ENCODE measurements at regions not wholly inside any gene's neighbourhood (a gene's known extent, or its start where the extent isn't known, plus 50 kb on each side); places are given as distances from the start of the nearest gene placed in this dataset.
"Not testable (repeated sequence)": the region's sequence is repeated elsewhere in the genome, so short reads cannot be mapped to it uniquely, and the experiment has no call there.

DNA sequence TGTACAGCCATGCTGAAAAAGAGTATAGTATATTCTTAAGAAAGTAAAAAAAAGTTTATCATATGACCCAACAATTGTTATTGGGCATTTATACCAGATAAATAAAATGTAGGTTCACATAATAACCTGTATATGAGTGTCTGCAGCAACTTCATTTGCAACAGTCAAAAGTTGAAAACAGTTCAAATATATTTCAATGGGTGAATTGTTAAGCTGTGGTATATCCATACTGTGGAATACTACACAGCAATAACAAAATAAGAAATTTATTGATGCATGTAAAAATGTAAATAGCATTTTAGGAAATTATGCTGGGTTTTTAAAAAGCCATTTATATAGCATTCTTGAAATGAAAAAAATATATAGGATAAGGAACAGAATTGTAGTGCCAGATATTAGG, 1420.1 kb upstream of the ACO1 start:
- DNase-seq, result no peak

DNA sequence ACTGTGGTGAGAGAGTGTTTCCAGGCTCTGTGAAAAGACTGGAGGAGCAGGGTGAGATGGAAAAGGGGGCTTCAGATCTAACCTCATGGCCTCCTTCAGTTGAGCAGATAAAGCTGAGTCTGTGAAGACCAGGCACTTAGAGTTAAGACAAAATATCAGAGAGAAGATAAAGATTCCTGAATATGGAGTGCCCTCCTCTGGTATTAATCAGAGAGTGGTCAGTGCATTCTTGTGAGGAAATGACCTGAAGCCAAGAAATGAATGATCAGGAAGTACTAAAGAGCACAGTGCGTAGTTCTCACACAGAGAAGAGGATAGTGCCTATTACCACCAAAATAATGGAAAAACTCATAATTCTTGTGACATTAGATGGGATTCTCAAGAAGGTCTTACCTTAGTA, 1417.0 kb upstream of the ACO1 start:
- no peak for DNase-seq

DNA sequence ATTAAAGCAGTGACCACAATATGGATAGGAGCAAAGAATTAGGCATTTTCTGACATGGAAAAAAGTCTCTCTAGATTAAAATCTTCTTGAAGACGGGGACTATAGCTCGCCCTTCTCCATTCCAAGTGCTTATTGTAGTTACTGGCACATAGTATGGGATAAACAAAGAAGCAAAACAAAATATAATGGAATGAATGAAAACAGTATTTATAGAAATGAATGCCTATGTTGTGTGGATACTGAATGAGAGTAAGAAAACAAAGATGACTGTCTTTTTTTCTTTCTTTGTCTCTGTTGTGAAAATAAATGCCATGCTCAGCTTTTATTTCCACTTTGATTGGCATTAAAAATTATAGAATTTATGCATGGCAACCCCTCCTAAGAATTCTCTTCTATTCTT, 1414.3 kb upstream of the ACO1 start:
- DNase-seq, result no peak

DNA sequence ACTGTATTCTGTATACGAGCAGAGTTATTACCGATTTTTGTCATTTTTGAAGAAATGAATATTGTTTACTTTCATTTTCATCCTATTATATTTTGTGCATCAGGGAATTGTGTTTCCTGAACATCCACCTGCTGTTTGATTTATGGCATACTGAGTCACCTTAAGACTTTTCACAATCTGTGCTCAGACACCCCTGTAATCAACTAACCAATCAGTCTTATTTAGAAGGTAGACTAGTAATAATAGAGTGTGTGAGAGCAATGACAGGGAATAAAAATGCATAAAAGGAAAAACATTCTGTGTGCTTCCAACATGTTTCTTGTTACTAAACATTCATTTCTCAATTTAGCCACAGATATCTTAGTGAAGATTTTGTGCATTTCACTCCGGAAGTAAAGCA, 1413.6 kb upstream of the ACO1 start:
- no peak for DNase-seq

DNA sequence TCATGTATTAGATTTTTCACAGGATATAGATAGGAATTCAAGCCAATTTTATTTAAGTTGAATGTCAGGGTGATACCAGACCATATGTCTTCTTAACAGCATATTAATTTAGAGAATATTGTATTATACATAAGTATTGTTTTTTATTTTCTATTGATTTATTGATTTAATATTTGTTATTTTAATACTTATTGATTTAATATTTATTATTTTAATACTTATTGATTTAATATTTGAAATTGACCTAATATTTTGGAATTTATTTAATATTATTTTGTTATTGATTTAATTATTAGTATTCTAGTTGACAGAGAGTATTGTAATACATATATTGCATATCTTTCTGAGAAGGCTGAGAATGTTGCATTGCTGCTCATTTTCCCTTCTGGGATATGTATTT, 1411.8 kb upstream of the ACO1 start:
- no peak for DNase-seq

DNA sequence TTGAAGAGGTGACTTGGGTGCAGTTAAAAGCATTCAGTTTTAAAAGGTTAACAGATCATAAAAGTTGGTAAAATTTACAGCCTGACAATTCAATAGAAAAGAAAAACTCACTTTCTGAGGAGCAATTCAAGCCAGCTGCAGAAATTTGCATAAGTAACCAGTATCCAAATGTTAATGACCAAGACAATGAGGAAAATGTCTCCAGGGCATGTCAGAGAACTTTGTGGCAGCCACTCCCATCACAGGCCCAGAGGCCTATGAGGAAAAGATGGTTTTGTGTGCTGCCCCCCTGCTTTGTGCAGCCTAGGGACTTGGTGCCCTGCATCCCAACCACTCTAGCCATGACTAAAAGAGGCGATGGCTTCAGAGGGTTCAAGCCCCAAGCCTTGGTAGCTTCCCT, 1406.5 kb upstream of the ACO1 start:
- DNase-seq, result no peak

DNA sequence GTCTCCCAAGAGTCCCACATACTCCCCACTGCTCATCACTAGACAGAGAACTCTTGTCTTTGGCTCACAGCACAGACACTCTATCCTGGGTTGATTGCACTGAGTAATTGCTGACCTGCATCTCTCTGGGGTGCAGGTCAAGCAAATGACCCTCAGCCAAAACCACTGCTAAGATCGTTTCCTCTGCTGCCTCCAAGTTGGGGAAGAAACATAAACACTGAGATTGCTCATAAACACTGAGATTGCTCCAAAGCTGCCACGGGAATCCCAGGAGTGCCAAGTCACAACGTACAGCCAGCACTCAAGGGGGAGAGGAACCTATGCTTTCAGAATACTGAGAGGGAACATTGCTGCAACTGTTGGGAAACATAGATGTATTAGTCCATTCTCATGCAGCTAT, 1402.1 kb upstream of the ACO1 start:
- no peak for DNase-seq

DNA sequence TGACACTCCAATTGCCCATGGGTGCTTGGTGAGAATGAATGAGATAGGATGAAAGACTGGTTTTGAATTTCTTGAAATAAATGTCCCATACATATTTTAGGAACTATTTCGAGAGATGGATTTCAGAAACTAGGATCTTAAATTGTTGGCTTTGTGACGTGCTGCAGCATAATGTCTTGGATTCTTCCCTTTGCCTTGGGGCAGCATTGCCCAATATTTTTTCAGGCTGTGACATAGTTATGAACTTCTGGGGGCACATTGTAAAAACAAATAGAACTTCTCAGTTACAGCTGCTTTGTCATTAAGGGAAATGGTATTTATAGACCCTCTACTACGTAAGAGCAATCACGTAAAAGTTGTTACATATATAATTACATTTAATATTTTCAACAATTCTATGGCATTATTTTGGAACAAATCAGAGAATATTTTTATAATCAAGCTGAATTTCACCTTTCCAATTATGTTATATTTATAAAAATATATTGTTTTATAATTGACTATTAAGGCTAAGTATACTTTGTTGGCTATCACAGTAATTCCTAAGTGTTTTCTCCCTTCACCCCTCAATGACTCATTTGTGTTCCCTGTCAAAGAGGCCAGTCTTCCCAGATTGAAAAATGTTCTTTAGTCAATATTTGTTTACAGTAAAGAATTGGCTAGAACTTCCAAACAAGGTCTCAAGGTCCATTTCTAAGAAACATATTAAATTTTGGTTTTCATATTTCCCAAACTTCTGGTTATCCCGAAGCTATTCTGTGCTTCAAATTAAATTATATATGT, 1388.3 kb upstream of the ACO1 start:
- no peak for DNase-seq

DNA sequence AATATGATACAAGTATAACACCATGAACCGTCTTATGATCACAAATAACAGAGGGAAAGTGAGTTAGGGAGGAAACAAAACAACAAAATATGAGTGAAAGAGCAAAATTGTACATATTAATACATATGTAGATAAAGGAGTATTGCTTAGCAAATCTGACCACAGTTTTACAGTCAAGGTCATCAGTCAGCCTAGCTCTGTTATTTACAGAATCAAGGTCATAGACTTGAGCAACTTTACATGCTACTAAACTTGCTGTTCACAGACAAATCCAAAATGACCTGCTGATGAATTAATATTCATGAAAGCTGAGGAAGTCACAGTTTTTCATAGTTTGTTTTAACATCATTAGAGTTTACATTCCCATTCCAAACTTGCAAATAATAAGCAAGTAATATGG, 1387.7 kb upstream of the ACO1 start:
- DNase-seq, result no peak

DNA sequence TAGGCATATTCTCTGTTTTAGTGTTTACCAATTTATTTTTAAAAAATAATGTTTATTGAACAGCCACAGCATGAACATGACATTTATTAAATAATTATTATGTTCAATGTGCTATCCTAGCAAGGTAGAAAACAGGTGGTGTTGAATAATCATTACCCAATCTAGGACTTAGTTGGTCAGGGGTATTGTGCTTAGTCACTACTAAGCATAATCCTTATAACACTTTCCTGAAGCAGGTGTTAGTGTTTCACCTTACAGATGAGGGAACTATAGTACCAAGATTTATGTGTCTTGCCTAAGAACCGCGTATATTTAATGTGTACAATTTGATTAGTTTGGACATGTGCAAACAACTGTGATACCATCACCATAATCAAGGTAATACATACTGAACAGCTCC, 1387.2 kb upstream of the ACO1 start:
- no peak for DNase-seq

DNA sequence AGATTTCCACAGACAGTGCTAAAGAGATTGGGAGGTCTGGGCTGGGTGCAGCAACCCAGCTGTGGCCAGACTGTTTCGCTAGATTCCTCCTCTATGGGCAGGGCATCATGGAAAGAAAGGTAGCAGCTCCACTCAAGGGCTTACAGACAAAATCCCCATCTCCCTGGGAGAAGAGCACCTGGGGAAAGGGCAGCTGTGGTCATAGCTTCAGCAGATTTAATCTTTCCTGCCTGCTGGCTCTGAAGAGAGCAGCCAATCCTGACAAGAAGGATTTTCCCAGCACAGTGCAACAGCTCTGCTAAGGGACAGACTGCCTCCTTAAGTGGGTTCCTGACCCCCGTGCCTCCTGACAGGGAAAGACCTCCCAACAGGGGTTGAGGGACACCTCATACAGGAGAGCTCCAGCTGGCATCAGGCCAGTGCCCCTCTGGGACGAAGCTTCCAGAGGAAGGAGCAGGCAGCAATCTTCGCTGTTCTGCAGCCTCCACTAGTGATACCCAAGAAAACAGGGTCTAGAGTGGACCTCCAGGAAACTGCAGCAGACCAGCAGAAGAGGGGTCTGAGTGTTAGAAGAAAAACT, 1379.3 kb upstream of the ACO1 start:
- DNase-seq, result no peak

DNA sequence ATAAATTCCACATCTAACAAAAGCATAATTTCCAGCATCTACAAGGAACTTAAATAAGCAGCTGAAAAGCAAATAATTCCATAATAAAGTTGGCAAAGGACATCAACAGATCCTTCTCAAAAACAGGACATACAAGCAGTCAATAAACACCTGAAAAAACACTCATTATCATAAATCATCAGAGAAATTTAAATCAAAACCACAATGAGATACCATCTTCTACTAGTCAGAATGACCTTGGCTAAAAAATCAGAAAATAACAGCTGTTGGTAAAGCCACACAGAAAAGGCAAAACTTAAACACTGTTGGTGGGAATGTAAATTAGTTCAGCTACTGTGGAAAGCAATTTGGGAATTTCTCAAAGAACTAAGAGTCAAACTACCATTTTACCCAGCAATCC, 1371.1 kb upstream of the ACO1 start:
- DNase-seq, result no peak

DNA sequence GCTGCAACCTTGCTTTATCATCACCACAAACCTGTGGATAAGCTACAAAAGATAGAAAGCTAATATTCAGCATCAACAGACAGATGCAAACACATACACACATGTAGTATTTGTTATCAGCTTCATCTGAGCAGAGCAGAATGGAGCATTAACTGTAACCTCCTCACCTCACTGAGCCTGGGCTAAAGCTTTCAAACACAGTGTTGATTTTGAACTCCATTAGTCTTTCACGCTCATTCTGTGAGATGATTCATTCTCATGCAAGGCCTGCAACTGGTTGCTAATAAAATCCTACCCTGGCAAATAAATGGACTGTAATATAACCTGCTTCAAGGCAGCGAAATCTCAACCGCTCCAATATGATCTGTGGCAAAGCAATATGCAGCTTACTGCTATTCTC, 1360.6 kb upstream of the ACO1 start:
- no peak for DNase-seq

DNA sequence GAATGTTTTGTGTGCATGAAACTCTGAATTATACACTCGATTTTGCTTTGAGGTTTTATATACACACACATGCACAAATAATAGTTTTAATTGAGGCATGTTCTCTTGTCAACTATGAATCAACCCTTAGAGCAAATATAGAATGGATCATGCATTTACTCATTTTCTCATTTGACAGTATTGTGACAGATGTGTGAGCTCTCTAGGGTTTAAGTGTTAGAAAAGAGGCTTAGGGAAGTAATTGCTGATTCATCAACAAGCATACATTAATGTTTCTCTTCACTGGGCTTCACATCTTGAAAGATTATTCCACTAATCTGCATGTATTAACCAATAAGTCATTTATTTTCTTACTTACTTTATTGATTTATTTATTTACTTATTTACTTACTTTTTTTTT, 1356.8 kb upstream of the ACO1 start:
- no peak for DNase-seq

DNA sequence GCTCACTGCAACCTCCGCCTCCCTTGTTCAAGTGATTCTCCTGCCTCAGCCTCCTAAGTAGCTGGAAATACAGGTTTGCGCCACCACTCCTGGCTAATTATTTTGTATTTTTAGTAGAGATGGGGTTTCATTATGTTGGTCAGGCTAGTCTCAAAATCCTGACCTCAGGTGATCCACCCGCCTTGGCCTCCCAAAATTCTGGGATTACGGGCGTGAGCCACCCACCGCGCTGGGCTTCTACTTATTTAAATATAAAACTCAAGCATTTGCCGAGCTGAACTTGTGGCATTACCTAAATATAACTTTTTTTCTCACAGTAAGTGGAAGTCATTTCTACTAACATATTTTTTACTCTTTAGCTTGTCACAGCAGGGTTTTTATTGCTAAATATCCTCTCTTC, 1356.3 kb upstream of the ACO1 start:
- no peak for DNase-seq

DNA sequence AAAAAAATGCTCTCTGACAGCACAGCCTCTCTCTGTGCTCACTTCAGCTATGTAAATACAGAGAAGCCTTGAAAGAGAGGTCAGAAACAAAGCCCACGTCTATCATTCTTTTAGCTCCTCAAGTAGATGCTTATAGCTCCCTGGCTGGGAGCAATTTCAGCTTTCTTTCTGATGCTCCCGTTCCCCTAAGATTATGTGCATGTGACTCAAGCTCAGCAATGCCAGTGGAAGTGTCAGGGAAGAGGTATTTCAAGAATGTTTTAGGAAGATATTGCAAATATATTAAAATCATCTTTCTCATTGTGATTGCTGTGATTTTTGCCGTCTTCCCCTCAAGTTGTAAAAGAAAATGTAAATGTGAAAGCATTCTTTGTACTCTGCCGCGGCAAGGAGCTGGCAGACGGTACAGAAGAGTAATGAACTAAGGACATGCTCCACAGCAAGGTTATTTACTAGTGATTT, 1353.7 kb upstream of the ACO1 start:
- DNase-seq, result no peak

DNA sequence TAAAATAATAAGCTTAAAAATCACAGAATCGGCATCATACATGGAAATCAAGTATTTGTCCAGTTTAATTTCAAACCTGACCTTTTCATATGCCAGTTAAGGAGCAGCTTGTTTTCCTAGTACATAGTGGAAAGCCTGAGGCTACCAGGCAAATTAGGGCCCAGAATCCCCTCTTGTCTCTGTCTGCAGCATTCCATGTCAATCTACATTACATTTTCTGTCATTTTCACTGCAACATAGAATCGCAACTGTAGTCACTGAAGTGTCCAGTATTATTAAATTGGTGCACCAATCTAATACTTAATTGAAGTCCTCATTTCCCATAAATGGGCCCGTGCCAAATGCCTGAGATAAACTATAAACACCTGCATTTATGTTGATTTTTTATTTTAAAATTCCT, 1352.2 kb upstream of the ACO1 start:
- DNase-seq, result no peak

DNA sequence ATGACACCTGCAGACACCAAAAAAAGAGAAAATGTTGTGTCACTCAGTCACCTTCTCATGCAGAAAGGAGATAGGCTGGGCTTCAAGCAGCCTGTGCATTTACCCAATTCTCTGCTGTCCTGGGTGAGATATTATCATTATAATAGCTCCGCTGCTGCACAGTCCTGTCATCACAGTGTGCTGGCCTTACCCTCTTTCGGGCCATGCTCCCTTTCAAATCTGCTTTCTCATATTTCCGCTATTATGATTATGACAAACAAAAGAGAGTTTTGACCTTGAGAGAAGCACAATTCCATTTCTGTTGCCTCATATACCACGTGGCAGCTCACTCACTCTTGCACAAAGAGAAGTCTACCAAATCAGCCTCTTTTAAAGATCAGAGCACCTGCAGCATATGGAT, 1350.1 kb upstream of the ACO1 start:
- no peak for DNase-seq

DNA sequence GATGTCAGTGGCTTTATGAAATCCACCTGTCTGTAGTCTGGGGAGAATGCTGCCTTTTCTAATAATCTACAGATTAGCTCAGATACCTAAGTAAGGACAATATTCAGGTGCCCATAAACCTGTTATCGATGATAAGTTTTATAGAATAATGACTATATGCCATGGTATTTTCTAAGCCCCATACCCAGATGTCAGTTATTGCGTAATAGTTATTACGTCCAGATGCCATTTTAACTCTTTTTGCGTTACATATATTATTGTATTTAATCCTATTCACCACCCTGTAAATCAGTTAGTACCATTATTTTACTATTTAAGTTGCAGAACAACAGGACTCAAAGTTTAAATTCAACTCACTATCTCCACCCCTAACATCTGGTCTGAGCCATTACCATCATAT, 1343.9 kb upstream of the ACO1 start:
- no peak for DNase-seq

DNA sequence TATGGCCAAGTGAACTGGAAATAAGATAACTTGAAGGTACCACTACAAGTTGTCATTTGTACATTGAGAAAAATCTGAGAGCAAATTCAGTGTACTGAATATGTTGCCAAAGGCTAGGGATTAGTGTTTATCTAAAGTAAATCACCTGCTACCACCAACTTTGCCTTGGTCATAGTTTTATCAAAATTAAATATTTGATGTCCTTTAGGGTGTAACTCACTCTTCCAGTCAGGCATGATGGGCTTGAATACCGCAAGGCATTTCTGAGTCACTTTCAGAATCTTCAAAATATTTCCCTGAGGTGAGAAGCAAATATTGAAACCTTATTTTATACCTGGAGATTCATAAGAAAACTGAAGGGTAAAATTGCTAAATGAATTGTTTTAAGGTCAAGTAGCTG, 1338.6 kb upstream of the ACO1 start:
- DNase-seq, result no peak

DNA sequence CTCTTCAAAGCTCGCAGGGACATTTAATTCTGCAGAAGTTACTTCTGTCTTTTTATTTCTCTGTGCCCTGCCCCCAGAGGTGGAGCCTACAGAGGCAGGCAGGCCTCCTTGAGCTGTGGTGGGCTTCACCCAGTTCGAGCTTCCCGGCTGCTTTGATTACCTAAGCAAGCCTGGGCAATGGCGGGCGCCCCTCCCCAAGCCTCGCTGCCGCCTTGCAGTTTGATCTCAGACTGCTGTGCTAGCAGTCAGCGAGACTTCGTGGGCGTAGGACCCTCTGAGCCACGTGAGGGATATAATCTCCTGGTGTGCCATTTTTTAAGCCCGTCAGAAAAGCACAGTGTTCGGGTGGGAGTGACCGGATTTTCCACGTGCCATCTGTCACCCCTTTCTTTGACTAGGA, 1322.9 kb upstream of the ACO1 start:
- DNase-seq, result not testable (repeated sequence)

DNA sequence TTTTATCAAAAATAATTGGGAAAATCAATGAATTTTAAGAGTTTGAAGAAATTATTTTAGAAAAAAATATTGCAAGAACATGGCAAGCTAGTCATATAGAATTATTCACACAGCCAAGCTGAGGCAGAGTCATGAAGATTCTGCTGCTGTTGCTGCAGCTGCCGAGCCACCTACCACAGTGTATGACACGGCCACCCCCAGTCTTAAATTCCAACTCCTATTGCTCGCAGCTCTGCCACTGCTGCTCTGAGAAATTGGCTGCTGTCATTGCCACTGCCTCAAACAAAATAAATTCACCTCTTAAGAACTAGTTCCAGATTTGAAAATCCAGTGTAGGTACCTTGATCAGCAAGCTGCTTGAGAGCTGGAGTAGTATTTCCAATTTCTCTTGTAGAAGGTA, 1318.8 kb upstream of the ACO1 start:
- no peak for DNase-seq

DNA sequence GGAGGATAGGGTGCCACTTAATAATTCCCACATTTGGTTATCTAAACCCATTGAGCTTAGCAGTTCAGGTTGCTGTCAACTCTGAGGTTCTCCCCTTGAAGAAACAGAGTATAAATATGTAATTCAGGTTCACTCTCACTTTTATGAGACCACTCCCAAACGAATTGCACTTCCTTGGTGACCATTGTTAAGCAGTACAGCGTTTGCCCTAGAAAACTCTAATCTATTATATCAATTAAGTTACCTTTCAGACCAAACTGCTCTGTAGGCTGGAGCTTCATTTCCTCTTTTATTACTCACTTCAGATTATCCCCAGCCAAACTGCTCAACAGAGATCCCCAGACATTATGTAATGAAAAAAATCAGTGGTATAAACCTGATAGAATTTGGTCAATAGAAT, 1317.0 kb upstream of the ACO1 start:
- no peak for DNase-seq

DNA sequence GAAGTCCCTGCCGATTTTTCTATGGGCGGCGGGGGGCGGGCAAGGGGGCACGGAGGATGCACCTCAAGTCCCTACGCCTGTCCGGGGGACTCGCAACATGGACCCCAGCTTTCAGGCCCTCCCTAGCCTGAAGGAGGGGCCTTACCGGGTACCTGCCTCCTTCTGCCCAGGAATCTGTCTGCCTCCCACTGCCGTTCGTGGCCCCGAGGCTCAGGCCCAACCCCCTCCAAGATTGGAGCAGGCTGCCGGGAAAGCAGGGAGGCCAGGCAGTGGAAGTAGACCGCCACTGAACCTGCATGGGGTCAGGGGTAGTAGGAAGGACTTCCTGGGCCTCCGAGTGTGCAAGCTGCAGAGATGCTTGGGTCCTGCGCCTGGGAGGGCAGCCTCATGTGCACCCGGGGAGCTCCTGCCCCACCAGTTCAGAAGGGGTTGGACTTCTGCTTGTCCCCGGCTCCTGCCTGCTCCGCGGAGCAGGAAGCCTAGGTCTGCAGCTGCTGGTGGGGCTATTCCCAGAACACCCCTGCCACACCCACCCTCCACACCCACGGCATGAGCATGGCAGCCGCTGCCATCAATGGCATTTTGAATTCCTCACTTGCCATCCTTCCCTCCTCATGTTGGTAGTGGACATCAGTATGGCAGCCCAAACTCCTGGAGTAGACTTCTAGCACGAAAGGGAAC, 1312.7 kb upstream of the ACO1 start:
- DNase-seq, result no peak

DNA sequence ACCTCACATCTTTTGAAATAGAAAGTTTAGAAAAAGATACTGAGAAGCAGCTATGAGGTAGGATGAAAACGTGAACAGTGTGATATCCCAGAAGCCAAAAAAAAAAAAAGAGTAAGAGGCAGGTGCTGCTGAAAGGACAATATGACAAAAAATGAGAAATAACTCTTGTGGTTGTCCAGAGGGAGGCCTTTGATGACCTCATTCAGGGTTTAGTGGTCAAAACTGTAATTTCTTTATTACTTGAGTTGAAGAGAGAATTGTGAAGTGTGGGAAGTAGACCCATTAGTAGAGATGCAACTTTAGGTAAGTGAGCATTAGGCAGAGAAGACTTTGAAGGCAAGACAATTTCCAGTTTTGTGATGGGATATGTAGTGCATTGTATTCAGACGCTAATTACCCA, 1306.3 kb upstream of the ACO1 start:
- no peak for DNase-seq
